HEK293 (cell line): ENCODE measurements at regions not wholly inside any gene's neighbourhood (a gene's known extent, or its start where the extent isn't known, plus 50 kb on each side); places are given as distances from the start of the nearest gene placed in this dataset.

Experiments
- CTCF ChIA-PET: fragments of 350-600 bp; formaldehyde crosslinking; extraction: SDS; loops from one replicate; lab custom pipeline; 2021; ENCODE audit warnings: antibody characterized with exemption; lab: Yijun Ruan, JAX
- POLR2A ChIA-PET: fragments of 300-600 bp; formaldehyde crosslinking; extraction: SDS; loops from one replicate; lab custom pipeline; 2020; ENCODE audit warnings: antibody characterized with exemption, inconsistent platforms; lab: Yijun Ruan, JAX
- H3K27ac ChIP-seq: fragments of 200-500 bp; sonication (Bioruptor generic); 2 replicates; pipeline ENCODE4 v1.5.1; 2014; ENCODE audit warnings: low read depth, low read length, control low read depth, inconsistent platforms; ENCODE audit errors: extremely low read depth
- H3K36me3 ChIP-seq, 2 experiments: fragments of 200-500 bp in 1 of 2; sonication (Bioruptor generic) in 1 of 2; 1 replicate in 1 of 2; 2 replicates in 1 of 2; pipeline ENCODE4 v1.5.1; 2014 to 2017; ENCODE audit warnings: inconsistent platforms in 2 of 2, low read length in 2 of 2; ENCODE audit not compliant: control insufficient read depth in 2 of 2, insufficient read depth in 1 of 2
- H3K4me1 ChIP-seq: fragments of 200-500 bp; sonication (Bioruptor generic); 2 replicates; pipeline ENCODE4 v1.5.1; 2014; ENCODE audit warnings: mild to moderate bottlenecking, low read length, inconsistent platforms; ENCODE audit not compliant: control insufficient read depth, insufficient read depth
- H3K4me3 ChIP-seq: 2 replicates; pipeline ENCODE4 v1.5.1; 2011; ENCODE audit warnings: low read depth, mild to moderate bottlenecking, control low read depth, low read length, moderate library complexity
- H3K9me3 ChIP-seq: fragments of 200-500 bp; sonication (Bioruptor generic); 2 replicates; pipeline ENCODE4 v1.5.1; 2014; ENCODE audit warnings: low read depth, low read length, inconsistent platforms; ENCODE audit not compliant: control insufficient read depth, insufficient read depth
- MZF1 ChIP-seq: fragments of 450-650 bp; formaldehyde crosslinking; IDR thresholded peaks from 2 replicates; pipeline ENCODE4 v1.5.1; 2017; ENCODE audit warnings: missing biosample characterization, missing genetic modification characterization, borderline replicate concordance
- PBX3 ChIP-seq: sonication (generic); formaldehyde crosslinking; IDR thresholded peaks from 2 replicates; pipeline ENCODE4 v1.8.1; 2022; ENCODE audit warnings: mild to moderate bottlenecking, moderate library complexity, missing genetic modification reagents
- PRDM10 ChIP-seq: fragments of 450-650 bp; formaldehyde crosslinking; IDR thresholded peaks from 2 replicates; pipeline ENCODE4 v1.5.1; 2016; ENCODE audit warnings: missing biosample characterization, missing genetic modification characterization
- PRDM4 ChIP-seq: fragments of 450-650 bp; formaldehyde crosslinking; IDR thresholded peaks from 2 replicates; pipeline ENCODE4 v1.5.1; 2017; ENCODE audit warnings: missing biosample characterization, missing genetic modification characterization
- REST ChIP-seq: fragments of 450-650 bp; formaldehyde crosslinking; IDR thresholded peaks from 2 replicates; pipeline ENCODE4 v1.5.1; 2016; ENCODE audit warnings: missing biosample characterization, missing genetic modification characterization
- ZBTB17 ChIP-seq: fragments of 450-650 bp; formaldehyde crosslinking; IDR thresholded peaks from 2 replicates; pipeline ENCODE4 v1.5.1; 2016; ENCODE audit warnings: missing biosample characterization, missing genetic modification characterization
- ZBTB7A ChIP-seq: fragments of 450-650 bp; formaldehyde crosslinking; IDR thresholded peaks from 2 replicates; pipeline ENCODE4 v1.5.1; 2016; ENCODE audit warnings: low read depth, missing biosample characterization, missing genetic modification characterization
- ZNF132 ChIP-seq: fragments of 450-650 bp; formaldehyde crosslinking; IDR thresholded peaks from 2 replicates; pipeline ENCODE4 v1.5.1; 2017; ENCODE audit warnings: missing biosample characterization, missing genetic modification characterization, borderline replicate concordance
- ZNF48 ChIP-seq: fragments of 450-650 bp; formaldehyde crosslinking; IDR thresholded peaks from 2 replicates; pipeline ENCODE4 v1.5.1; 2016; ENCODE audit warnings: missing biosample characterization, missing genetic modification characterization
- ZNF558 ChIP-seq: fragments of 450-650 bp; formaldehyde crosslinking; IDR thresholded peaks from 2 replicates; pipeline ENCODE4 v1.5.1; 2016; ENCODE audit warnings: missing biosample characterization, missing genetic modification characterization
- ZNF645 ChIP-seq: fragments of 450-650 bp; formaldehyde crosslinking; IDR thresholded peaks from 2 replicates; pipeline ENCODE4; 2016; ENCODE audit warnings: missing biosample characterization, missing genetic modification characterization
- ZNF658 ChIP-seq: fragments of 450-650 bp; formaldehyde crosslinking; IDR thresholded peaks from 2 replicates; pipeline ENCODE4; 2016; ENCODE audit warnings: missing biosample characterization, missing genetic modification characterization
- ZNF670 ChIP-seq: fragments of 450-650 bp; formaldehyde crosslinking; IDR thresholded peaks from 2 replicates; pipeline ENCODE4 v1.5.1; 2016; ENCODE audit warnings: missing biosample characterization, missing genetic modification characterization, low read depth
- ZNF677 ChIP-seq: fragments of 450-650 bp; IDR thresholded peaks from 2 replicates; pipeline ENCODE4 v1.5.0; 2018; ENCODE audit warnings: missing biosample characterization, mild to moderate bottlenecking, missing genetic modification characterization, moderate library complexity
- ZSCAN23 ChIP-seq: fragments of 450-650 bp; formaldehyde crosslinking; IDR thresholded peaks from 2 replicates; pipeline ENCODE4 v1.5.1; 2016; ENCODE audit warnings: missing biosample characterization, missing genetic modification characterization

GRCh38 chr13:112183532-112184090 lies 116.7 kb downstream of the SOX1 start:
- H3K9me3 ChIP-seq, result no peaks in the 10 kb centered on the region
- H3K4me1 ChIP-seq, result no peaks in the 10 kb centered on the region
- H3K36me3 ChIP-seq, result no peaks in the 10 kb centered on the region
- CTCF ChIA-PET, result no interaction called here
- POLR2A ChIA-PET, result no interaction called here
- H3K4me3 ChIP-seq, result no peak overlapping the region
- no peak overlapping the region for H3K27ac ChIP-seq
- no peak for TF ChIP-seq PRDM10 (tag by site-specific recombination)

GRCh38 chr13:112184261-112184660 lies 117.3 kb downstream of the SOX1 start:
- H3K4me3 ChIP-seq, result no peak overlapping the region
- no peak overlapping the region for H3K27ac ChIP-seq
- H3K9me3 ChIP-seq, result no peaks in the 10 kb centered on the region
- H3K4me1 ChIP-seq, result no peaks in the 10 kb centered on the region
- ChIA-PET POLR2A (no interaction called here), CTCF (no interaction called here)
- H3K36me3 ChIP-seq, result no peaks in the 10 kb centered on the region
- TF ChIP-seq ZNF677 (tag by site-specific recombination), result no peak

GRCh38 chr13:112184851-112185371 lies 118.0 kb downstream of the SOX1 start:
- TF ChIP-seq ZNF645 (tag by site-specific recombination) (no peak), ZBTB7A (tag by site-specific recombination) (no peak)
- H3K4me3 ChIP-seq, result no peak overlapping the region
- no peaks in the 10 kb centered on the region for H3K36me3 ChIP-seq
- CTCF ChIA-PET, result no interaction called here
- no peak overlapping the region for H3K27ac ChIP-seq
- POLR2A ChIA-PET, result no interaction called here
- H3K4me1 ChIP-seq, result no peaks in the 10 kb centered on the region
- no peaks in the 10 kb centered on the region for H3K9me3 ChIP-seq

GRCh38 chr13:112185466-112185865 lies 118.5 kb downstream of the SOX1 start:
- POLR2A ChIA-PET, result no interaction called here
- H3K4me3 ChIP-seq, result no peak overlapping the region
- no peaks in the 10 kb centered on the region for H3K9me3 ChIP-seq
- CTCF ChIA-PET, result no interaction called here
- H3K36me3 ChIP-seq, result no peaks in the 10 kb centered on the region
- no peaks in the 10 kb centered on the region for H3K4me1 ChIP-seq
- H3K27ac ChIP-seq, result no peak overlapping the region
- no peak for TF ChIP-seq ZBTB17 (tag by site-specific recombination)
- no peak for TF ChIP-seq PBX3 (CRISPR knock-in tag)
- no peak for TF ChIP-seq ZSCAN23 (tag by site-specific recombination)
- no peak for TF ChIP-seq ZNF48 (tag by site-specific recombination)
- no peak for TF ChIP-seq ZNF658 (tag by site-specific recombination)
- TF ChIP-seq REST (tag by site-specific recombination), result no peak
- no peak for TF ChIP-seq MZF1
- TF ChIP-seq ZNF558 (tag by site-specific recombination), result no peak
- no peak for TF ChIP-seq ZNF670 (tag by site-specific recombination)
- TF ChIP-seq PRDM4, result no peak
- TF ChIP-seq ZNF132, result no peak
